Activated CD8-positive, alpha-beta memory T cell treated with anti-CD3 and anti-CD28 coated beads, Interleukin-2, amount 10 ng/mL, durations not matched to agents 7 days and 5 days (primary cell): ENCODE measurements at regions not wholly inside any gene's neighbourhood (a gene's known extent, or its start where the extent isn't known, plus 50 kb on each side); places are given as distances from the start of the nearest gene placed in this dataset.
"Not testable (repeated sequence)": the region's sequence is repeated elsewhere in the genome, so short reads cannot be mapped to it uniquely, and the experiment has no call there.

Experiments
- ATAC-seq: fragments of 150-1000 bp; cut with Tn5 transposase; one replicate; pipeline ENCODE4 v1.10.0; 2021; ENCODE audit warnings: moderate library complexity
- CTCF ChIA-PET: fragments of 350-600 bp; sonication (Branson Sonifier 250); formaldehyde crosslinking; loops from one replicate; lab custom pipeline; 2021; ENCODE audit warnings: antibody characterized with exemption; lab: Charles Lee
- DNase-seq: peaks from one replicate; pipeline ENCODE4 v3.0.0-alpha.2; 2020
- H3K27ac Mint-ChIP-seq: one replicate; pipeline ENCODE4 v1.8.0; 2021; ENCODE audit warnings: mild to moderate bottlenecking, mixed read lengths
- H3K27me3 Mint-ChIP-seq: one replicate; pipeline ENCODE4 v1.8.0; 2021; ENCODE audit warnings: mixed read lengths
- H3K36me3 Mint-ChIP-seq: one replicate; pipeline ENCODE4 v1.8.0; 2021; ENCODE audit warnings: mild to moderate bottlenecking, mixed read lengths
- H3K4me1 Mint-ChIP-seq: one replicate; pipeline ENCODE4 v1.8.0; 2021; ENCODE audit warnings: mixed read lengths
- H3K4me3 Mint-ChIP-seq: one replicate; pipeline ENCODE4 v1.8.0; 2021; ENCODE audit warnings: mild to moderate bottlenecking, moderate library complexity, mixed read lengths
- H3K9me3 Mint-ChIP-seq: one replicate; pipeline ENCODE4 v1.8.0; 2022; ENCODE audit warnings: low read depth, mixed read lengths

DNA sequence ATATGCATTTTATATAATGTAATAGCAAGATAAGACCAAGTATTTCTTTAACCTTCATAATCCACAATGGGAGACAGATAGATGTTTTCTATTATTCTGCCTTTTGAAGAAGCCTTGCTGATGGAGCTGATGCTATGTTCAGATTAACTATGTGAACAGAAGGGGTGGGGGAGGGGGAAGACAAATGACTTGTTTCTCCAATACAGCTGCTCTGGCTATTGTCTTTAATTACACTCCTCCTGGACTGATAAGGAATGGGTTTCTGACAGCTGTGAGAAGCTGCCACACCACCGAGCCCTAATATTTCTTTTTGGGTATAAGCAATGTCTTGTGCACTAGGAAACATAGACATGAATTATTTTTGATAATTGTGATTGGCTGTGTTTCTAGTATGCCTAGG lies 62.0 kb downstream of the CAVIN4 start:
- H3K27ac Mint-ChIP-seq: no peak overlapping the region
- CTCF ChIA-PET: no interaction called here
- H3K4me1 Mint-ChIP-seq: no peaks in the 10 kb centered on the region
- H3K36me3 Mint-ChIP-seq: no peaks in the 10 kb centered on the region
- H3K4me3 Mint-ChIP-seq: no peak overlapping the region
- ATAC-seq (no peak), DNase-seq (no peak)
- no peaks in the 10 kb centered on the region for H3K9me3 Mint-ChIP-seq
- H3K27me3 Mint-ChIP-seq: no peaks in the 10 kb centered on the region

DNA sequence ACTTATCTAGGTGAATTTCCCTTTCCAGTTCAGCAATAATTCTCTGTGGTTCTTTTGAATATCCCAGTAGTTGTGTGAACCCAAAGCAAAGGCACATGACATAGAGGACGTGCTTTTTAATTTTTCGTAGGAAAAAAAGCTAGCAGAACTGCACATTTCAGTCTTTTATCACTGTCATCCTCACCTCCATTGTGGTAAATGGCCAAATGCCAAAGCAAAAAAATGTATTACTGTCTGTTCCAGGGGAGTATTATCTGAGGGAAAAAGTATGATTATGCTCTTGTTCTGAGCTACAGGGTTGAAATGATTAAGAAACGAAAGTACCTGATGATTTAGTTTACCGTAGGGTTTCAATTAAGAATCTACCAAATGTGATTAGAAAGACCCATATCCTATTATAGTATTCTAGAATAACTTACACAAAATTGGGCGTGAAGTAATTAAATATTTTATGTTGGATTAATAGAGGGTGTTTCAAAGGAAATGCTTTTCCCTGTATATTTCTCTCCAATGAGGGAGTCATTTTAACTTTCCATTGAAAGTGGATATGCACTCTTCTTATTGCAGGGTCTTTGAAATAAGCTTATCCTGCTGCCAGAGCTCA lies 62.7 kb downstream of the CAVIN4 start:
- Mint-ChIP-seq H3K4me3 (no peak overlapping the region), H3K27ac (no peak overlapping the region), H3K27me3 (no peaks in the 10 kb centered on the region), H3K36me3 (no peaks in the 10 kb centered on the region), H3K9me3 (no peaks in the 10 kb centered on the region), H3K4me1 (no peaks in the 10 kb centered on the region)
- ATAC-seq (no peak), DNase-seq (no peak)
- CTCF ChIA-PET: no interaction called here

DNA sequence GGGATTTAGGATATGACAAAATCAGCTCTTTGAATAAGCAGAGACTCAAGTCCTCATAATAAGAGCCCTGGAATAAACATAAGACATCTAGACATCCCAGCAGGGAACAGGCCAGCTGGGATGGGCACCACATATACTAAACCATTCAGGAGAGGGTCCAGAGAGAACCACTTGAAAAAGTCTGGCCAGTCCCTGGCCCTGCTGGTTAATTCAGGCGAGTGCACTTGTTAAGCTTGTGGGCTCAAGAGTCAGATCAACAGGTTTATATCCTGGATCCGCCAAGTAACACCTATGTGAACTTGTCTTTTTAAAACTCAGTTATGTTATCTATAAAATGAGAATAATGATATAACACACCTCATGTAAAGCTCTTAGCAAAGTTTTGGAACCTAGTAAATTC lies 63.3 kb downstream of the CAVIN4 start:
- H3K27ac Mint-ChIP-seq: no peak overlapping the region
- no peaks in the 10 kb centered on the region for H3K36me3 Mint-ChIP-seq
- CTCF ChIA-PET: no interaction called here
- DNase-seq (no peak), ATAC-seq (no peak)
- H3K4me1 Mint-ChIP-seq: no peaks in the 10 kb centered on the region
- no peaks in the 10 kb centered on the region for H3K27me3 Mint-ChIP-seq
- H3K4me3 Mint-ChIP-seq: no peak overlapping the region
- H3K9me3 Mint-ChIP-seq: no peaks in the 10 kb centered on the region

DNA sequence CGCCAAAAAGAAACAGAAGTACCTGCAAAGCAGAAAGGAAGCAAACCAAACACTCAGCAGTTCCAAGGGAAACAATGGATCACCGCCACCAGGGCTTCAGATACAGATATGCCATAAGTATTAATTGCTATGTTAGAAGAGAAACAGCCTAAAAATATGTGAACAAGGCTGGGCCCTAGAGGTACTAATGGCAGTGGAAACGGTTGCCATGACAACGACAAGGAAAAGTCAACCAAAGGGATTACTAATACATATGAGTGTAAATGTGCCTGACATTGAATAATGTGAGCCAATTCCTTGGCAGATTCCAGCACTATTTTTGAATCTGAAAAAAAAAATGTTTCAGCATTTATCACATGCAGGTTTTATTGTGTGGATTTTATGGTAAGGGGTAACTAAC lies 75.0 kb downstream of the CAVIN4 start:
- Mint-ChIP-seq H3K4me3 (no peak overlapping the region), H3K27ac (no peak overlapping the region), H3K27me3 (peaks cover 8% of the 10 kb centered on the region), H3K36me3 (no peaks in the 10 kb centered on the region), H3K9me3 (no peaks in the 10 kb centered on the region), H3K4me1 (no peaks in the 10 kb centered on the region)
- no peak for DNase-seq
- ATAC-seq: no peak
- CTCF ChIA-PET: no interaction called here

DNA sequence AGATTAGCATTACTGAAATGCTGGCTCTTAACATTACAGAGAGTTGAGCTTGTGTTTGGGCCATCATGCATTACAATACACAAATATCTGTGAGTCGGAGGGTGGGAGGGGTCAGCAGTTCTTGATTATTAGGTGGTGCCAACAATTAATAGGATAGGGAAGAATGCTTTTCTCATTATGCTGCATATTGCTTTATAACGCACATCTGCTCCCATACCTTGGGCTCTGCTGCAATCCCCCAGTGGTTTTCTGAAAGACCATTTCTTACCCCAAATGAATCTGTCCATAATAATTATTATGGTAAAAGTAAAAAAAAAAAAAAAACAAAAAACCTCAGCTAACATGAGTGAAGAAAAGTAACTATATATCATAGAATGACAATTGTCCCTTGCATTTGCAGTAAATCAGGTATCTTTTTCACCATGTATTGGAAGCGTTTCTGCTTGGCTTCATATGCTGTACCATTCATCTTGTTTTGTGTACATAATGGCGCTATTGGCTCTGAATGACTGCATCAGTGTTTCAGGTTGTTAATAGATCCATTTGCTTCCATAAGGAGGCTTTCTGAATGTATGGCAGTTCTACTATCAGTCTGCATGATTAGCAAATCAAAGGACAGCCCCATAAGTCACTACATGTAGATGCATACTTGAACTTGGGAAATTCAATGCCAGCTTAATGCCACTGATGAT lies 75.9 kb downstream of the CAVIN4 start:
- H3K36me3 Mint-ChIP-seq: no peaks in the 10 kb centered on the region
- ATAC-seq: no peak
- CTCF ChIA-PET: no interaction called here
- no peak for DNase-seq
- no peaks in the 10 kb centered on the region for H3K4me1 Mint-ChIP-seq
- no peak overlapping the region for H3K27ac Mint-ChIP-seq
- no peaks in the 10 kb centered on the region for H3K9me3 Mint-ChIP-seq
- no peak overlapping the region for H3K4me3 Mint-ChIP-seq
- H3K27me3 Mint-ChIP-seq: peaks cover 8% of the 10 kb centered on the region

DNA sequence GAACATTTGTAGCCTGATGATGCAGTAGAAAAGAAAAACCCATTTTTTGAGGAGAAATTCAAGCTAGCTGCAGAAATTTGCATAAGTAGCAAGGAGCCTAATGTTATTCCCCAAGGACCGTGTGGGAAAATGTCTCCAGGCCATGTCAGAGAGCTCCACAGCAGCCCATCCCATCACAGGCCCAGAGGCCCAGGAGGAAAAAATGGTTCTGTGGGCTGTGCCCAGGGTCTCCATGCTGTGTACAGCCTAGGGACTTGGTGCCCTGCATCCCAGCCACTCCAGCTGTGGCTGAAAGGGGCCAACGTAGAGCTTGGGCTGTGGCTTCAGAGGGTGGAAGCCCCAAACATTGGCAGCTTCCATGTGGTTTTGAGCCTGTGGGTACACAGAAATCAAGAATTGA lies 79.0 kb downstream of the CAVIN4 start:
- ATAC-seq, H3K9me3 Mint-ChIP-seq, H3K27ac Mint-ChIP-seq, CTCF ChIA-PET, H3K27me3 Mint-ChIP-seq, H3K36me3 Mint-ChIP-seq, H3K4me1 Mint-ChIP-seq, H3K4me3 Mint-ChIP-seq, DNase-seq: not testable (repeated sequence)

DNA sequence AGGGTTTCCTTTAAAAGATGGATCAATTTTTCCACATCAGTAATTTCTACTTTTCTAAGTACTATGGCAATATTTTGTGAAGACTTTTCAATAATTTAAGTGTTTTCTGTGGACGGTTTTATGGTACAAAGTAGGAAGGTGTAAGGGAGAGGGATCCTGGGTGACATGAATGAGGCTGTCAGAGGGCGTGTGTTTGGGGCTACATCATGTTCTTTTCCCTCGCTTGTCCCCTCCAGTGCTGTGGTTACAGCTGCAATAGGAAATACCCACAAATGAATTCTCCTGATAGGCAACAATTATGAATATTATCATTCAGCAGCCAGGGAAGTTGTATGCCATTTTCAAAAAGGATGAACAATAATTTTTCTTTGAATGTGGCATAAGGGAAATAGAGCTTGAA lies 83.8 kb downstream of the CAVIN4 start:
- no peak overlapping the region for H3K4me3 Mint-ChIP-seq
- no peaks in the 10 kb centered on the region for H3K27me3 Mint-ChIP-seq
- H3K9me3 Mint-ChIP-seq: no peaks in the 10 kb centered on the region
- H3K27ac Mint-ChIP-seq: no peak overlapping the region
- ATAC-seq (no peak), DNase-seq (no peak)
- no peaks in the 10 kb centered on the region for H3K36me3 Mint-ChIP-seq
- no peaks in the 10 kb centered on the region for H3K4me1 Mint-ChIP-seq
- CTCF ChIA-PET: no interaction called here

DNA sequence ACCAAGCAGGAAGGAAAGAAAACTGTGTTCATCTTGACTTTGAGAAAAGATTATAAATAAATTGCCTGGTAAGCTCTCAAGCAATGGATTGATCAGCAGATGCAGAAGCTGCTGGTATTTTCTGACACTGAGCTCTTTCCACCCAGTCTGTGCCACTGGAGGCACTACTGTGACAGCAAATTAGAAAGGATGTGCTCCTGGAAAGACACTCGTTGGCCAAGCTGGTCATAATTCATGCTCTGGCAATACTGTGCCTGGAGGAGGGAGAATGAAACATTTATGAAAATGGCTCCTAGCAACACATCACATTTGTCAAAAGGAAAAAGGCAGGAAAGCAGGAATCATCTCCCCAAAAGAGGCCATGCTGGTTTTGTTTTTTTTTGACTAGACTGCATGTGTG lies 84.2 kb downstream of the CAVIN4 start:
- H3K4me3 Mint-ChIP-seq: no peak overlapping the region
- no peak for ATAC-seq
- no peaks in the 10 kb centered on the region for H3K36me3 Mint-ChIP-seq
- CTCF ChIA-PET: no interaction called here
- H3K4me1 Mint-ChIP-seq: no peaks in the 10 kb centered on the region
- H3K9me3 Mint-ChIP-seq: no peaks in the 10 kb centered on the region
- H3K27me3 Mint-ChIP-seq: no peaks in the 10 kb centered on the region
- DNase-seq: no peak
- no peak overlapping the region for H3K27ac Mint-ChIP-seq

DNA sequence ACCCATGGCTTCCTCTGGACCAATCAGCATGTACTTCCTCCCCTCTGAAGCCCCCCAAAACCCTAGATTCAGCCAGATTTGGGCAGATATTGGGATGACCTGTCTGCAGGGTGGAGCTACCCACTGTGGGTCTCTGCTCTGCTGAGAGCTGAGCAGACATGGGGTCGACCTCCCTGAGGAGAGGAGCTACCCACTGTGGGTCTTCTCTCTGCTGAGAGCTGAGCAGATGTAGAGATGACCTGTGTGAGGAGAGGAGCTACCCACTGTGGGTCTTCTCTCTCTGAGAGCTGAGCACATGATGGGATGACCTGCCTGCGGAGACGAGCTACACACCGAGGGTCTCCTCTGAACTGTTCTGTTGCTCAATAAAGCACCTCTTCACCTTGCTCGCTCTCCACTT lies 89.6 kb downstream of the CAVIN4 start:
- H3K27ac Mint-ChIP-seq: no peak overlapping the region

DNA sequence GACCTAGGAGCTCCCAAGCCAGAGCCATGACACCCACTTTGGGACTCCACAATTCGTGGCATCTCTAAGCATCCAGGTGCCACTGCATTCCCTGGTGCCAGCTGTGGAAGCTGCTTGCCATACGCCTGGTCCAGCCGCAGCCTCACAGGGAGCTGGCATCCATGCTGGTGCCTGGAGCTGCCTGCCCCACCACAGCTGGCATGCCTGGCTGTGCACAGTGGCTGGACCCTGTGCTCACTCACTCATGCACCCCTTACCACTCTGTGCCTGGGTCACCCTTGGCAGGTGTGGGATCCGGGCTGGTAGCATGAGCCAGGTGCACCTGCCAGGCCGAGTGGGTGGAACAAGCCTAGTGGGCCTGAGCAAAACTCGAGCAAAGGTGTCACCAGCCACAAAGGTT lies 90.1 kb downstream of the CAVIN4 start:
- no peaks in the 10 kb centered on the region for H3K4me1 Mint-ChIP-seq
- H3K27ac Mint-ChIP-seq: no peak overlapping the region
- no peak overlapping the region for H3K4me3 Mint-ChIP-seq
- CTCF ChIA-PET: no interaction called here
- no peak for ATAC-seq
- no peaks in the 10 kb centered on the region for H3K9me3 Mint-ChIP-seq
- peaks cover 9% of the 10 kb centered on the region for H3K27me3 Mint-ChIP-seq
- DNase-seq: no peak
- H3K36me3 Mint-ChIP-seq: no peaks in the 10 kb centered on the region

More for the DNA sequence above, 89.6 kb downstream of the CAVIN4 start:
- DNase-seq (no peak), ATAC-seq (no peak)
- no peaks in the 10 kb centered on the region for H3K36me3 Mint-ChIP-seq
- no peaks in the 10 kb centered on the region for H3K4me1 Mint-ChIP-seq
- no peaks in the 10 kb centered on the region for H3K9me3 Mint-ChIP-seq
- H3K27me3 Mint-ChIP-seq: peaks cover 6% of the 10 kb centered on the region
- H3K4me3 Mint-ChIP-seq: no peak overlapping the region
- CTCF ChIA-PET: no interaction called here

DNA sequence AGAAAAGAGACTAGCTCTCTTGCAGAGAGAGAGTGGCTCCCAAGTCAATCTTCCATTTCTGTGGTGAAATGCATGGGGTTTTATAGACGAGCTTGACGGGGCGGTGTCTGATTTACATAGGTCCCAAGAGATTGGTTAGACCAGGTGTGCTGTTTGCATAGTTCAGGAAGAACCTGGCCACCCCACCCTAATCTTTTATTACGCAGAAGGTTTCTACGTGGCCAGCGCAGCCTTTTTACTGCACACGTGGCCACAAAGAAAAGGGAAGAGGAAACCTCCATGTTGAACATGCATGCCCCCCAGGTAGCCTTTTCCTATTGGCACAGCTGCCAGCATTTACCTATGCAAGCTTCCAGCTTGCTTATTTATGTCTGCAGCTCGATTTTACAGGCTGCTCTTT lies 92.1 kb downstream of the CAVIN4 start:
- CTCF ChIA-PET: no interaction called here
- Mint-ChIP-seq H3K36me3 (no peaks in the 10 kb centered on the region), H3K4me1 (no peaks in the 10 kb centered on the region), H3K4me3 (no peak overlapping the region), H3K27ac (no peak overlapping the region), H3K9me3 (no peaks in the 10 kb centered on the region), H3K27me3 (peaks cover 9% of the 10 kb centered on the region)
- DNase-seq (no peak), ATAC-seq (no peak)

DNA sequence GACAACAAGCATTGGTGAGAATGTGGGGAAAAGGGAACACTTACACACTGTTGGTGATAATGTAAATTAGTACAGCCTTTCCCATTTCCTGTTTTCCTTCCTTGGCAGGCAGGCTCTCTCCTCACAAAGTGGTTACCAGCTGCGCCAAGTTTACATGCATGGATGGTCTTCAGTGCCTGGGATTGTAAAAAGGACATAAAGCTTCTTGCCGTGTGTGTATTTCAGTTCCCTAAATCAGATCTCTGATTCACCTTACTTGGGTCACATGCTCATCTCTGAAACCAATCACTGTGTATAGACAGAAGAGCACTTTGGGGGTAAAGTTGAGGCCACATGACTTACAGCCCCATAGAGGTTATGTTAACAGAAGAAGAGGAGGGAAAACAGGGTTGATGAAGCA lies 92.8 kb downstream of the CAVIN4 start:
- CTCF ChIA-PET: no interaction called here
- Mint-ChIP-seq H3K9me3 (no peaks in the 10 kb centered on the region), H3K36me3 (no peaks in the 10 kb centered on the region), H3K4me3 (no peak overlapping the region), H3K4me1 (no peaks in the 10 kb centered on the region), H3K27ac (no peak overlapping the region), H3K27me3 (peaks cover 9% of the 10 kb centered on the region)
- ATAC-seq: no peak
- no peak for DNase-seq

DNA sequence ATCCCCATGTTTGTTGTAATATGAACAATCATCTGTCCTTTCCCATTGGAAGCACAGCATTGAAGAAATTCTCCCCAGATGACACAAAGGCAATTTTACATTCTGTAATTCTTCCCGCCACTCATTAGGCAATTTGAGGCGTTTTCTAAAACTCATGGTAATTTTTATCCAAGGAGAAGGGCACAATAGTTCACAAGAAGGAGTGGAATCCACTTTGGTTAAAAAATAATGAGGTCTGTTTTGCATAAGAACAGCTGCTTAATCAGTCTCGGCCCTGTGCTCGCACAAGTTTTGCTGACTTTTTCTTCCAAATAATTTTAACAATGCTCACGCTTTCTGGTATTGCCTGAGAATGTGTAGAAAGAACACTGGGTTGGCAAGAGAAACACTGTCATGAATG lies 94.0 kb downstream of the CAVIN4 start:
- no peak for ATAC-seq
- Mint-ChIP-seq H3K27me3 (peaks cover 9% of the 10 kb centered on the region), H3K4me3 (no peak overlapping the region), H3K9me3 (no peaks in the 10 kb centered on the region), H3K27ac (no peak overlapping the region), H3K4me1 (no peaks in the 10 kb centered on the region), H3K36me3 (no peaks in the 10 kb centered on the region)
- CTCF ChIA-PET: interaction anchor here (0.9 kb wide), 1 partner anchor 70 kb away, joined by 3 read pairs; no protein-coding TSS in a partner anchor
- DNase-seq: no peak

DNA sequence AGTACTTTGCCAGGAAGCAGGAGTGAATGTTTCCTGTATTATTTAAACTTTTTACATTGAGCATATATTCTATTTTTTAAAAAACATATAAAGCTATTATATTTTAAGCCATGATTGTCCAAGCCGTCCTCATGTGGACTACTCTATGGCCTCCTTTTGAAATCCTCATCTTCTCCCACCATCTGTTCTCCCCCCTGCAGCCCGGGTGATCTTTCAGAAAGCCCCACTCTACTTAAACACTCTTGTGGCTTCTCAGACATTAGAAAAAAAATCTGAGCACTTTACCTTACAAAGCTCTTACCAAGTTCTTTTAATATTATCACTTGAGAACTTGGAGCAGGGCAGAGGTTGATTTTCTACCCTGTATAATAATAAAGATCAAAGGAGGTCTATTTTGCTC lies 95.4 kb downstream of the CAVIN4 start:
- ATAC-seq (no peak), DNase-seq (no peak)
- Mint-ChIP-seq H3K27me3 (peaks cover 9% of the 10 kb centered on the region), H3K9me3 (no peaks in the 10 kb centered on the region), H3K4me3 (no peak overlapping the region), H3K36me3 (no peaks in the 10 kb centered on the region), H3K27ac (no peak overlapping the region), H3K4me1 (no peaks in the 10 kb centered on the region)
- CTCF ChIA-PET: no interaction called here
